IPS-20b (cell line): ENCODE measurements at regions not wholly inside any gene's neighbourhood (a gene's known extent, or its start where the extent isn't known, plus 50 kb on each side); places are given as distances from the start of the nearest gene placed in this dataset.
A peak's percentile ranks its signal among the peaks of the same experiment; 100 is the strongest.
"Not testable (repeated sequence)": the region's sequence is repeated elsewhere in the genome, so short reads cannot be mapped to it uniquely, and the experiment has no call there.

Experiments
- H3K27ac ChIP-seq: one replicate; pipeline ENCODE4 v1.5.1; 2013; ENCODE audit warnings: low read length
- H3K27me3 ChIP-seq: 2 replicates; pipeline ENCODE4 v1.6.1; 2013; ENCODE audit warnings: mild to moderate bottlenecking, low read length, inconsistent platforms; ENCODE audit not compliant: insufficient read depth
- H3K36me3 ChIP-seq: 2 replicates; pipeline ENCODE4 v1.6.1; 2013; ENCODE audit warnings: low read depth, mild to moderate bottlenecking, inconsistent platforms, low read length, moderate library complexity; ENCODE audit not compliant: insufficient read depth
- H3K4me1 ChIP-seq: 2 replicates; pipeline ENCODE4 v1.6.1; 2013; ENCODE audit warnings: mild to moderate bottlenecking, control low read depth, inconsistent platforms, low read length, moderate library complexity; ENCODE audit not compliant: insufficient read depth
- H3K4me3 ChIP-seq: 2 replicates; pipeline ENCODE4 v1.5.1; 2013; ENCODE audit warnings: mild to moderate bottlenecking, low read length, inconsistent platforms
- H3K9ac ChIP-seq: 2 replicates; pipeline ENCODE4 v1.6.1; 2013; ENCODE audit warnings: low read depth, mild to moderate bottlenecking, inconsistent platforms, low read length, moderate library complexity
- H3K9me3 ChIP-seq: 2 replicates; pipeline ENCODE4 v1.6.1; 2013; ENCODE audit warnings: mild to moderate bottlenecking, low read depth, low read length, inconsistent platforms; ENCODE audit not compliant: insufficient read depth

- H3K27me3 ChIP-seq, result peaks cover 11% of the 10 kb centered on the region
- H3K27ac ChIP-seq, result no peak overlapping the region
- no peaks in the 10 kb centered on the region for H3K9me3 ChIP-seq
- peak overlapping the region; percentile 71 for H3K4me3 ChIP-seq
- H3K9ac ChIP-seq, result no peak overlapping the region; the same call in 1 of the 2 replicates
- H3K4me1 ChIP-seq, result no peaks in the 10 kb centered on the region; the same call in 1 of the 2 replicates
- no peaks in the 10 kb centered on the region for H3K36me3 ChIP-seq
Measured at GRCh38 chr7:149692557-149692982, 80.8 kb downstream of the ZNF467 start.

- Histone ChIP-seq H3K36me3 (no peaks in the 10 kb centered on the region), H3K4me3 (peak overlapping the region; percentile 71), H3K4me1 (no peaks in the 10 kb centered on the region; the same call in 1 of the 2 replicates), H3K27me3 (peaks cover 11% of the 10 kb centered on the region), H3K27ac (no peak overlapping the region), H3K9me3 (no peaks in the 10 kb centered on the region), H3K9ac (no peak overlapping the region; the same call in 1 of the 2 replicates)
Measured at GRCh38 chr7:149692056-149692455, 81.3 kb downstream of the ZNF467 start.

GRCh38 chr7:149690688-149691446, 82.5 kb downstream of the ZNF467 start:
- Histone ChIP-seq H3K36me3 (no peaks in the 10 kb centered on the region), H3K4me1 (peaks cover 5% of the 10 kb centered on the region), H3K4me3 (peak overlapping the region; percentile 40), H3K9ac (no peak overlapping the region), H3K27me3 (peaks cover 11% of the 10 kb centered on the region), H3K9me3 (no peaks in the 10 kb centered on the region), H3K27ac (no peak overlapping the region)

DNA sequence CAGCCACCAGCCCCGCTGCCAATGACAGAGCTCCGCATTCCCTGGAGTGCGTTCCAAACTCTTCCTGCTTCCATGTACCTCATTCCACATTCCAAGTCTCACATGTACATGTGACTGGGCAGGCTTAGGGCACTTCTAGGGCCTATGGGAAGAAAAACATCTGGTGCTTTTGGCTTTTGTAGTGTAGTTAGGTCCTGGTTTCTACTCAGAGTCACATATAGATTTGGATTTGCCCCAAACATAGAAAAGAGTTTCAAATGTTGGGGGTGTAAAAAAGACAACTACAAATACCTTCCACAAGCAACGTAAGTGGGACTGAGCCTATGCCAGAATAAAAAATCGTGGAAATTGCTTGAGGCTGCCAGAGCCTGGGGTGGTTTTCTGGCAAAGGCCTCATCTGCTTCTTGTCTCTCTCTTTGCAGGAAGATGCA, 84.1 kb downstream of the ZNF467 start:
- Histone ChIP-seq H3K36me3 (no peaks in the 10 kb centered on the region), H3K9ac (no peak overlapping the region), H3K4me1 (peaks cover 9% of the 10 kb centered on the region), H3K9me3 (no peaks in the 10 kb centered on the region), H3K27me3 (peaks cover 11% of the 10 kb centered on the region), H3K27ac (no peak overlapping the region), H3K4me3 (no peak overlapping the region)

- Histone ChIP-seq H3K27ac (no peak overlapping the region), H3K36me3 (no peaks in the 10 kb centered on the region), H3K4me1 (peaks cover 9% of the 10 kb centered on the region), H3K4me3 (no peak overlapping the region), H3K27me3 (peaks cover 11% of the 10 kb centered on the region), H3K9me3 (no peaks in the 10 kb centered on the region), H3K9ac (no peak overlapping the region)
Measured at GRCh38 chr7:149688836-149689235, 84.6 kb downstream of the ZNF467 start.

GRCh38 chr7:149687820-149688219, 85.6 kb downstream of the ZNF467 start:
- H3K9ac ChIP-seq, H3K27ac ChIP-seq: not testable (repeated sequence)
- H3K4me1 ChIP-seq, result peaks cover 15% of the 10 kb centered on the region

GRCh38 chr7:149686449-149686848, 86.9 kb downstream of the ZNF467 start:
- no peaks in the 10 kb centered on the region for H3K27me3 ChIP-seq
- H3K9me3 ChIP-seq, result no peaks in the 10 kb centered on the region
- H3K9ac ChIP-seq, result no peak overlapping the region
- H3K36me3 ChIP-seq, result no peaks in the 10 kb centered on the region
- no peak overlapping the region for H3K4me3 ChIP-seq
- peaks cover 28% of the 10 kb centered on the region for H3K4me1 ChIP-seq
- no peak overlapping the region for H3K27ac ChIP-seq

More at GRCh38 chr7:149687820-149688219, 85.6 kb downstream of the ZNF467 start:
- not testable (repeated sequence) for H3K9me3 ChIP-seq, H3K36me3 ChIP-seq, H3K27me3 ChIP-seq, H3K4me3 ChIP-seq

GRCh38 chr7:149686011-149686410, 87.4 kb downstream of the ZNF467 start:
- H3K36me3 ChIP-seq, result no peaks in the 10 kb centered on the region
- no peak overlapping the region for H3K9ac ChIP-seq
- peaks cover 28% of the 10 kb centered on the region for H3K4me1 ChIP-seq
- no peak overlapping the region for H3K27ac ChIP-seq
- no peaks in the 10 kb centered on the region for H3K27me3 ChIP-seq
- H3K4me3 ChIP-seq, result no peak overlapping the region
- no peaks in the 10 kb centered on the region for H3K9me3 ChIP-seq

GRCh38 chr7:149685455-149685854, 87.9 kb downstream of the ZNF467 start:
- no peak overlapping the region for H3K4me3 ChIP-seq
- no peak overlapping the region for H3K27ac ChIP-seq
- no peaks in the 10 kb centered on the region for H3K9me3 ChIP-seq
- no peak overlapping the region for H3K9ac ChIP-seq
- H3K27me3 ChIP-seq, result no peaks in the 10 kb centered on the region
- no peaks in the 10 kb centered on the region for H3K36me3 ChIP-seq
- H3K4me1 ChIP-seq, result peaks cover 28% of the 10 kb centered on the region

GRCh38 chr7:149683898-149684297, 89.5 kb downstream of the ZNF467 start:
- Histone ChIP-seq H3K27me3 (no peaks in the 10 kb centered on the region), H3K36me3 (no peaks in the 10 kb centered on the region), H3K4me1 (peaks cover 28% of the 10 kb centered on the region), H3K9me3 (no peaks in the 10 kb centered on the region), H3K4me3 (no peak overlapping the region), H3K9ac (no peak overlapping the region), H3K27ac (no peak overlapping the region)

GRCh38 chr7:149683181-149683580, 90.2 kb downstream of the ZNF467 start:
- Histone ChIP-seq H3K36me3 (no peaks in the 10 kb centered on the region), H3K27ac (no peak overlapping the region), H3K4me1 (peaks cover 28% of the 10 kb centered on the region), H3K9ac (no peak overlapping the region), H3K4me3 (no peak overlapping the region), H3K27me3 (no peaks in the 10 kb centered on the region), H3K9me3 (no peaks in the 10 kb centered on the region)

GRCh38 chr7:149682038-149682437, 91.3 kb downstream of the ZNF467 start:
- H3K36me3 ChIP-seq, result no peaks in the 10 kb centered on the region
- H3K27ac ChIP-seq, result no peak overlapping the region
- H3K9me3 ChIP-seq, result no peaks in the 10 kb centered on the region
- H3K4me1 ChIP-seq, result peaks cover 28% of the 10 kb centered on the region
- H3K4me3 ChIP-seq, result no peak overlapping the region
- no peaks in the 10 kb centered on the region for H3K27me3 ChIP-seq
- no peak overlapping the region for H3K9ac ChIP-seq
